HEK293 (cell line): ENCODE measurements at regions not wholly inside any gene's neighbourhood (a gene's known extent, or its start where the extent isn't known, plus 50 kb on each side); places are given as distances from the start of the nearest gene placed in this dataset.
"Not testable (repeated sequence)": the region's sequence is repeated elsewhere in the genome, so short reads cannot be mapped to it uniquely, and the experiment has no call there.

ENCODE experiments used
- CTCF ChIA-PET: fragments of 350-600 bp; formaldehyde crosslinking; extraction: SDS; loops from one replicate; lab custom pipeline; 2021; ENCODE audit warnings: antibody characterized with exemption; lab: Yijun Ruan, JAX
- POLR2A ChIA-PET: fragments of 300-600 bp; formaldehyde crosslinking; extraction: SDS; loops from one replicate; lab custom pipeline; 2020; ENCODE audit warnings: antibody characterized with exemption, inconsistent platforms; lab: Yijun Ruan, JAX
- H3K27ac ChIP-seq: fragments of 200-500 bp; sonication (Bioruptor generic); 2 replicates; pipeline ENCODE4 v1.5.1; 2014; ENCODE audit warnings: low read depth, low read length, control low read depth, inconsistent platforms; ENCODE audit errors: extremely low read depth
- H3K36me3 ChIP-seq, 2 experiments: fragments of 200-500 bp in 1 of 2; sonication (Bioruptor generic) in 1 of 2; 1 replicate in 1 of 2; 2 replicates in 1 of 2; pipeline ENCODE4 v1.5.1; 2014 to 2017; ENCODE audit warnings: inconsistent platforms in 2 of 2, low read length in 2 of 2; ENCODE audit not compliant: control insufficient read depth in 2 of 2, insufficient read depth in 1 of 2
- H3K4me1 ChIP-seq: fragments of 200-500 bp; sonication (Bioruptor generic); 2 replicates; pipeline ENCODE4 v1.5.1; 2014; ENCODE audit warnings: mild to moderate bottlenecking, low read length, inconsistent platforms; ENCODE audit not compliant: control insufficient read depth, insufficient read depth
- H3K4me3 ChIP-seq: 2 replicates; pipeline ENCODE4 v1.5.1; 2011; ENCODE audit warnings: low read depth, mild to moderate bottlenecking, control low read depth, low read length, moderate library complexity
- H3K9me3 ChIP-seq: fragments of 200-500 bp; sonication (Bioruptor generic); 2 replicates; pipeline ENCODE4 v1.5.1; 2014; ENCODE audit warnings: low read depth, low read length, inconsistent platforms; ENCODE audit not compliant: control insufficient read depth, insufficient read depth
- PRDM2 ChIP-seq: fragments of 450-650 bp; formaldehyde crosslinking; IDR thresholded peaks from 2 replicates; pipeline ENCODE4 v1.5.1; 2016; ENCODE audit warnings: missing biosample characterization, missing genetic modification characterization, borderline replicate concordance
- ZBTB26 ChIP-seq: fragments of 450-650 bp; formaldehyde crosslinking; optimal IDR thresholded peaks from 2 replicates; pipeline ENCODE3; 2016; ENCODE audit warnings: missing biosample characterization, mild to moderate bottlenecking, missing genetic modification characterization
- ZBTB48 ChIP-seq: fragments of 450-650 bp; formaldehyde crosslinking; IDR thresholded peaks from 2 replicates; pipeline ENCODE4 v1.5.1; 2016; ENCODE audit warnings: missing biosample characterization, missing genetic modification characterization
- ZBTB8A ChIP-seq: fragments of 450-650 bp; formaldehyde crosslinking; IDR thresholded peaks from 2 replicates; pipeline ENCODE4 v1.5.1; 2016; ENCODE audit warnings: missing biosample characterization, missing genetic modification characterization
- ZNF132 ChIP-seq: fragments of 450-650 bp; formaldehyde crosslinking; IDR thresholded peaks from 2 replicates; pipeline ENCODE4 v1.5.1; 2017; ENCODE audit warnings: missing biosample characterization, missing genetic modification characterization, borderline replicate concordance
- ZNF202 ChIP-seq: fragments of 450-650 bp; formaldehyde crosslinking; IDR thresholded peaks from 2 replicates; pipeline ENCODE4 v1.5.1; 2016; ENCODE audit warnings: missing biosample characterization, missing genetic modification characterization, borderline replicate concordance
- ZNF223 ChIP-seq: fragments of 450-650 bp; formaldehyde crosslinking; IDR thresholded peaks from 2 replicates; pipeline ENCODE4 v1.5.1; 2016; ENCODE audit warnings: missing biosample characterization, missing genetic modification characterization
- ZNF585B ChIP-seq: fragments of 450-650 bp; formaldehyde crosslinking; IDR thresholded peaks from 2 replicates; pipeline ENCODE4 v1.5.1; 2016; ENCODE audit warnings: missing biosample characterization, missing genetic modification characterization
- ZNF658 ChIP-seq: fragments of 450-650 bp; formaldehyde crosslinking; IDR thresholded peaks from 2 replicates; pipeline ENCODE4; 2016; ENCODE audit warnings: missing biosample characterization, missing genetic modification characterization
- ZNF707 ChIP-seq: fragments of 450-650 bp; formaldehyde crosslinking; IDR thresholded peaks from 2 replicates; pipeline ENCODE4 v1.5.1; 2016; ENCODE audit warnings: missing biosample characterization, missing genetic modification characterization
- ZNF785 ChIP-seq: fragments of 450-650 bp; formaldehyde crosslinking; IDR thresholded peaks from 2 replicates; pipeline ENCODE4 v1.5.1; 2016; ENCODE audit warnings: missing biosample characterization, missing genetic modification characterization
- ZSCAN16 ChIP-seq: fragments of 450-650 bp; formaldehyde crosslinking; IDR thresholded peaks from 2 replicates; pipeline ENCODE4 v1.5.1; 2016; ENCODE audit warnings: missing biosample characterization, missing genetic modification characterization

GRCh38 chr10:125520968-125521367 is 162.0 kb downstream of the TEX36 start:
- Histone ChIP-seq H3K9me3 (no peaks in the 10 kb centered on the region), H3K27ac (no peak overlapping the region), H3K36me3 (no peaks in the 10 kb centered on the region), H3K4me3 (no peak overlapping the region), H3K4me1 (no peaks in the 10 kb centered on the region)
- POLR2A ChIA-PET: no interaction called here
- TF ChIP-seq ZNF132 (no peak), ZNF707 (no peak), ZNF658 (no peak), ZNF223 (tag by site-specific recombination) (no peak), PRDM2 (tag by site-specific recombination) (no peak), ZNF785 (tag by site-specific recombination) (no peak)
- TF ChIP-seq, all 188 proteins: peak for 0
- CTCF ChIA-PET: interaction anchor here (0.7 to 1.9 kb wide), 7 partner anchors 8 to 518 kb away, joined by 3 to 11 read pairs (median 5); no protein-coding TSS in a partner anchor

- H3K4me3 ChIP-seq, POLR2A ChIA-PET, H3K36me3 ChIP-seq, H3K27ac ChIP-seq, H3K4me1 ChIP-seq, H3K9me3 ChIP-seq, CTCF ChIA-PET: not testable (repeated sequence)
Measured at GRCh38 chr10:125518397-125518796, 164.6 kb downstream of the TEX36 start.

GRCh38 chr10:125515571-125515970 is 167.4 kb downstream of the TEX36 start:
- TF ChIP-seq ZBTB48 (no peak), ZNF202 (no peak), ZBTB26 (tag by site-specific recombination) (no peak), ZNF585B (no peak), ZBTB8A (tag by site-specific recombination) (no peak), ZSCAN16 (tag by site-specific recombination) (no peak)
- TF ChIP-seq, all 188 proteins: peak for 0
- ChIA-PET POLR2A (no interaction called here), CTCF (no interaction called here)
- Histone ChIP-seq H3K4me3 (no peak overlapping the region), H3K27ac (no peak overlapping the region), H3K4me1 (no peaks in the 10 kb centered on the region), H3K9me3 (no peaks in the 10 kb centered on the region), H3K36me3 (no peaks in the 10 kb centered on the region)
